Subcutaneous abdominal adipose tissue (tissue), 5 donors: ENCODE measurements at regions not wholly inside any gene's neighbourhood (a gene's known extent, or its start where the extent isn't known, plus 50 kb on each side); places are given as distances from the start of the nearest gene placed in this dataset.

Experiments
- H3K27ac ChIP-seq: one replicate; pipeline ENCODE4 v1.7.0; 2013; ENCODE audit warnings: low read depth, mild to moderate bottlenecking, inconsistent platforms, low read length, moderate library complexity
- H3K27me3 ChIP-seq, 5 donors: one replicate each; pipeline ENCODE4 v1.7.0; 2013; ENCODE audit warnings: low read length in 5 of 5, inconsistent platforms in 1 of 5; ENCODE audit not compliant: control insufficient read depth in 5 of 5, insufficient read depth in 4 of 5
- H3K36me3 ChIP-seq, 5 donors: one replicate each; pipeline ENCODE4 v1.7.0; 2013; ENCODE audit warnings: low read length in 5 of 5; ENCODE audit not compliant: control insufficient read depth in 5 of 5, insufficient read depth in 5 of 5
- H3K4me1 ChIP-seq, 5 donors: one replicate each; pipeline ENCODE4 v1.7.0; 2013; ENCODE audit warnings: low read length in 5 of 5, mild to moderate bottlenecking in 3 of 5, moderate library complexity in 1 of 5; ENCODE audit not compliant: control insufficient read depth in 5 of 5, insufficient read depth in 5 of 5
- H3K4me3 ChIP-seq, 5 donors: one replicate each; pipeline ENCODE4 v1.7.0; 2013; ENCODE audit warnings: low read length in 5 of 5, low read depth in 1 of 5
- H3K9ac ChIP-seq, 5 donors: one replicate each; pipeline ENCODE4 v1.7.0; 2013; ENCODE audit warnings: low read length in 5 of 5, mild to moderate bottlenecking in 4 of 5, moderate library complexity in 3 of 5
- H3K9me3 ChIP-seq, 5 donors: one replicate each; pipeline ENCODE4 v1.7.0; 2013; ENCODE audit warnings: low read length in 5 of 5; ENCODE audit not compliant: control insufficient read depth in 5 of 5
- donor health status: healthy.
- donor health status: healthy.
- donor health status: healthy.
- donor health status: healthy.
- donor health status: healthy.

- H3K9ac ChIP-seq = no peak overlapping the region
- H3K4me1 ChIP-seq = no peaks in the 10 kb centered on the region
- H3K27ac ChIP-seq = no peak overlapping the region
- H3K27me3 ChIP-seq = no peaks in the 10 kb centered on the region
- no peaks in the 10 kb centered on the region for H3K36me3 ChIP-seq
- H3K9me3 ChIP-seq = no peaks in the 10 kb centered on the region
- no peak overlapping the region for H3K4me3 ChIP-seq
Measured at GRCh38 chr3:110628650-110629301, 442.8 kb upstream of the NECTIN3 start.

GRCh38 chr3:110629917-110630316, 441.7 kb upstream of the NECTIN3 start:
- Histone ChIP-seq H3K27me3 (no peaks in the 10 kb centered on the region), H3K27ac (no peak overlapping the region), H3K9ac (no peak overlapping the region), H3K36me3 (no peaks in the 10 kb centered on the region), H3K9me3 (no peaks in the 10 kb centered on the region), H3K4me1 (no peaks in the 10 kb centered on the region), H3K4me3 (no peak overlapping the region)

GRCh38 chr3:110644203-110644602, 427.4 kb upstream of the NECTIN3 start:
- no peak overlapping the region for H3K4me3 ChIP-seq
- H3K36me3 ChIP-seq = no peaks in the 10 kb centered on the region
- no peak overlapping the region for H3K9ac ChIP-seq
- H3K27ac ChIP-seq = no peak overlapping the region
- no peaks in the 10 kb centered on the region for H3K4me1 ChIP-seq
- H3K27me3 ChIP-seq = no peaks in the 10 kb centered on the region
- no peaks in the 10 kb centered on the region for H3K9me3 ChIP-seq

GRCh38 chr3:110646055-110646454, 425.6 kb upstream of the NECTIN3 start:
- Histone ChIP-seq H3K9ac (no peak overlapping the region), H3K36me3 (no peaks in the 10 kb centered on the region), H3K9me3 (no peaks in the 10 kb centered on the region), H3K27me3 (no peaks in the 10 kb centered on the region), H3K4me3 (no peak overlapping the region), H3K4me1 (no peaks in the 10 kb centered on the region), H3K27ac (no peak overlapping the region)

- Histone ChIP-seq H3K4me1 (no peaks in the 10 kb centered on the region), H3K27me3 (no peaks in the 10 kb centered on the region), H3K9ac (no peak overlapping the region), H3K9me3 (no peaks in the 10 kb centered on the region), H3K36me3 (no peaks in the 10 kb centered on the region), H3K4me3 (no peak overlapping the region), H3K27ac (no peak overlapping the region)
Measured at GRCh38 chr3:110646496-110646895, 425.1 kb upstream of the NECTIN3 start.

GRCh38 chr3:110647586-110647985, 424.0 kb upstream of the NECTIN3 start:
- H3K9ac ChIP-seq = no peak overlapping the region
- no peaks in the 10 kb centered on the region for H3K27me3 ChIP-seq
- no peak overlapping the region for H3K4me3 ChIP-seq
- H3K27ac ChIP-seq = no peak overlapping the region
- no peaks in the 10 kb centered on the region for H3K9me3 ChIP-seq
- no peaks in the 10 kb centered on the region for H3K4me1 ChIP-seq
- no peaks in the 10 kb centered on the region for H3K36me3 ChIP-seq

GRCh38 chr3:110650741-110651140, 420.9 kb upstream of the NECTIN3 start:
- no peak overlapping the region for H3K27ac ChIP-seq
- H3K36me3 ChIP-seq = no peaks in the 10 kb centered on the region
- H3K9me3 ChIP-seq = no peaks in the 10 kb centered on the region
- no peak overlapping the region for H3K9ac ChIP-seq
- no peak overlapping the region for H3K4me3 ChIP-seq
- no peaks in the 10 kb centered on the region for H3K27me3 ChIP-seq
- no peaks in the 10 kb centered on the region for H3K4me1 ChIP-seq

- Histone ChIP-seq H3K9me3 (peaks cover 0 to 2% (median 0%) of the 10 kb centered on the region in 5 donors), H3K4me1 (no peaks in the 10 kb centered on the region), H3K9ac (no peak overlapping the region), H3K27ac (no peak overlapping the region), H3K4me3 (no peak overlapping the region), H3K36me3 (no peaks in the 10 kb centered on the region), H3K27me3 (no peaks in the 10 kb centered on the region)
Measured at GRCh38 chr3:110654843-110655502, 416.6 kb upstream of the NECTIN3 start.

GRCh38 chr3:110656394-110657025, 415.1 kb upstream of the NECTIN3 start:
- Histone ChIP-seq H3K9ac (no peak overlapping the region), H3K36me3 (no peaks in the 10 kb centered on the region), H3K27ac (no peak overlapping the region), H3K4me1 (no peaks in the 10 kb centered on the region), H3K4me3 (no peak overlapping the region), H3K27me3 (no peaks in the 10 kb centered on the region), H3K9me3 (peaks cover 0 to 7% (median 3%) of the 10 kb centered on the region in 5 donors)

- Histone ChIP-seq H3K27me3 (peaks cover 0 to 2% (median 0%) of the 10 kb centered on the region in 5 donors), H3K4me1 (no peaks in the 10 kb centered on the region), H3K9ac (no peak overlapping the region), H3K4me3 (no peak overlapping the region), H3K36me3 (no peaks in the 10 kb centered on the region), H3K27ac (no peak overlapping the region), H3K9me3 (peaks cover 0 to 9% (median 3%) of the 10 kb centered on the region in 5 donors)
Measured at GRCh38 chr3:110664148-110664547, 407.5 kb upstream of the NECTIN3 start.
